ENCODE measurements at regions not wholly inside any gene's neighbourhood (a gene's known extent, or its start where the extent isn't known, plus 50 kb on each side); places are given as distances from the start of the nearest gene placed in this dataset.

GRCh38 chr4:63764400-63764799, 644.9 kb downstream of the TECRL start:
- TF ChIP-seq, protein P1, sequence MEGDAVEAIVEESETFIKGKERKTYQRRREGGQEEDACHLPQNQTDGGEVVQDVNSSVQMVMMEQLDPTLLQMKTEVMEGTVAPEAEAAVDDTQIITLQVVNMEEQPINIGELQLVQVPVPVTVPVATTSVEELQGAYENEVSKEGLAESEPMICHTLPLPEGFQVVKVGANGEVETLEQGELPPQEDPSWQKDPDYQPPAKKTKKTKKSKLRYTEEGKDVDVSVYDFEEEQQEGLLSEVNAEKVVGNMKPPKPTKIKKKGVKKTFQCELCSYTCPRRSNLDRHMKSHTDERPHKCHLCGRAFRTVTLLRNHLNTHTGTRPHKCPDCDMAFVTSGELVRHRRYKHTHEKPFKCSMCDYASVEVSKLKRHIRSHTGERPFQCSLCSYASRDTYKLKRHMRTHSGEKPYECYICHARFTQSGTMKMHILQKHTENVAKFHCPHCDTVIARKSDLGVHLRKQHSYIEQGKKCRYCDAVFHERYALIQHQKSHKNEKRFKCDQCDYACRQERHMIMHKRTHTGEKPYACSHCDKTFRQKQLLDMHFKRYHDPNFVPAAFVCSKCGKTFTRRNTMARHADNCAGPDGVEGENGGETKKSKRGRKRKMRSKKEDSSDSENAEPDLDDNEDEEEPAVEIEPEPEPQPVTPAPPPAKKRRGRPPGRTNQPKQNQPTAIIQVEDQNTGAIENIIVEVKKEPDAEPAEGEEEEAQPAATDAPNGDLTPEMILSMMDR (IDR thresholded peaks at IDR 0.05): no peak
- H3K4me1 ChIP-seq: no peaks in the 10 kb centered on the region
- H3K27me3 ChIP-seq: no peaks in the 10 kb centered on the region
- H3K9me3 ChIP-seq: no peaks in the 10 kb centered on the region
- DNase-seq (ENCODE audit: extremely low spot score in 2 of 2): no peak
- no peak overlapping the region for H3K4me3 ChIP-seq
- intact Hi-C loops (cut with DNase I): no loop called here
- H3K36me3 ChIP-seq: no peaks in the 10 kb centered on the region
- H3K27ac ChIP-seq: no peak overlapping the region

DNA sequence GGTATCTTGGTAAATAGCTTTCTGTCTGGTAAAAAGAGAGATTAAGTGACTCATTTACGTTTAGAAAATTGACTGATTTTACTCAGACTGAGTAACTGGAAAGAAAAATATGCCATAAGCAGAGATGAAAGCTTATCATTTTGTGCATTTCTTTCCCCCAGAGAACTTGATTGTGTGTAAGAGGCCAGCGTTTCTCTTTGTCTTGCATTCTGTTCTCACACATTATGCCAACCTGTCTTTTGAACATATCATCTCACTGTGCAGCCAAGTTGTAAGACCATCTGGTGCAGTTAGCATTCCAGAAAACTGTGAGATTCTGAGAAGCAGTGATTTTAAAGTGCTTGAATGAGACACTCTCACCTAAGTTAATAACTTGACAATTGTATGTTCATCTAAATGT, 651.3 kb downstream of the TECRL start:
- Histone ChIP-seq H3K36me3 (no peaks in the 10 kb centered on the region), H3K27me3 (no peaks in the 10 kb centered on the region), H3K27ac (no peak overlapping the region), H3K4me3 (no peak overlapping the region), H3K9me3 (no peaks in the 10 kb centered on the region), H3K4me1 (no peaks in the 10 kb centered on the region)
- TF ChIP-seq POLR2A (IDR thresholded peaks at IDR 0.05) (no peak), POLR2AphosphoS5 (IDR thresholded peaks at IDR 0.05; ENCODE audit: insufficient read depth in 1 of 2, low read depth in 1 of 2) (no peak)
- TF ChIP-seq, protein P1 (IDR thresholded peaks at IDR 0.05): no peak
- intact Hi-C loops (cut with DNase I): no loop called here
- DNase-seq (ENCODE audit: extremely low spot score in 2 of 2): no peak

- intact Hi-C loops (cut with DNase I): no loop called here
- Histone ChIP-seq H3K4me1 (no peaks in the 10 kb centered on the region), H3K4me3 (no peak overlapping the region), H3K9me3 (no peaks in the 10 kb centered on the region), H3K27ac (no peak overlapping the region), H3K27me3 (no peaks in the 10 kb centered on the region), H3K36me3 (no peaks in the 10 kb centered on the region)
- TF ChIP-seq POLR2A (IDR thresholded peaks at IDR 0.05) (no peak), POLR2AphosphoS5 (IDR thresholded peaks at IDR 0.05; ENCODE audit: insufficient read depth in 1 of 2, low read depth in 1 of 2) (no peak)
- TF ChIP-seq, protein P1 (IDR thresholded peaks at IDR 0.05): no peak
- DNase-seq (ENCODE audit: extremely low spot score in 2 of 2): no peak
These were observed 666.4 kb downstream of the TECRL start for GRCh38 chr4:63742882-63743281.

DNA sequence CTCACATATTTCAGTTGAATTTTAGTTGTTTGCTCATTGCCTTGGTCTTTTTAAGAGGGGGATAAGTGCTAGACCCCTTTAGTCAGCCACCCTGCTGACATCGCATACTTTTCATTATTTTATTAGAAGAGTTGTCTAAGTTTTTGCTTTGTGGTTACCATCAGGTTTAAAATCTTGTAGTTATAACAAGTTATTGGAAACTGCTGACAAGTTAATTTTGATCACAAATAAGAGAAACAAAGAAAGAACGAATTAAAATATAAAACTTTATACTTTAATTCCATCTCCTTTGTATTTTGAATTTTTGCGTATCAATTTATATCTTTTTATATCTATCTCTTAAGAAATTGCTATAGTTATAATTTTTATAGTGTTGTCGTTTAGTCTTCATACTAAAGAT, 679.7 kb downstream of the TECRL start:
- TF ChIP-seq POLR2AphosphoS5 (IDR thresholded peaks at IDR 0.05; ENCODE audit: insufficient read depth in 1 of 2, low read depth in 1 of 2) (no peak), POLR2A (IDR thresholded peaks at IDR 0.05) (no peak)
- TF ChIP-seq, protein P1 (IDR thresholded peaks at IDR 0.05): no peak
- H3K27me3 ChIP-seq: no peaks in the 10 kb centered on the region
- H3K36me3 ChIP-seq: no peaks in the 10 kb centered on the region
- no peaks in the 10 kb centered on the region for H3K9me3 ChIP-seq
- no peak overlapping the region for H3K4me3 ChIP-seq
- no peak overlapping the region for H3K27ac ChIP-seq
- H3K4me1 ChIP-seq: no peaks in the 10 kb centered on the region
- no peak for DNase-seq (ENCODE audit: extremely low spot score in 2 of 2)
- intact Hi-C loops (cut with DNase I): no loop called here

- H3K27ac ChIP-seq: no peak overlapping the region
- H3K4me1 ChIP-seq: no peaks in the 10 kb centered on the region
- H3K27me3 ChIP-seq: no peaks in the 10 kb centered on the region
- intact Hi-C loops (cut with DNase I): no loop called here
- H3K36me3 ChIP-seq: no peaks in the 10 kb centered on the region
- no peak for DNase-seq (ENCODE audit: extremely low spot score in 2 of 2)
- H3K9me3 ChIP-seq: no peaks in the 10 kb centered on the region
- no peak overlapping the region for H3K4me3 ChIP-seq
- TF ChIP-seq, protein P1 (IDR thresholded peaks at IDR 0.05): no peak
- TF ChIP-seq POLR2A (IDR thresholded peaks at IDR 0.05) (no peak), POLR2AphosphoS5 (IDR thresholded peaks at IDR 0.05; ENCODE audit: insufficient read depth in 1 of 2, low read depth in 1 of 2) (no peak)
These were observed 680.6 kb downstream of the TECRL start for GRCh38 chr4:63728480-63729177.
